HepG2 (cell line): ENCODE measurements at regions not wholly inside any gene's neighbourhood (a gene's known extent, or its start where the extent isn't known, plus 50 kb on each side); places are given as distances from the start of the nearest gene placed in this dataset.
"Not testable (repeated sequence)": the region's sequence is repeated elsewhere in the genome, so short reads cannot be mapped to it uniquely, and the experiment has no call there.

Experiments used
- CENPX ChIP-seq: sonication (generic); formaldehyde crosslinking; IDR thresholded peaks from 2 replicates; pipeline ENCODE4 v1.9.0; 2021; ENCODE audit warnings: mild to moderate bottlenecking, missing genetic modification reagents, moderate library complexity
- CHD2 ChIP-seq: IDR thresholded peaks from 2 replicates; pipeline ENCODE4 v1.6.1; 2011; ENCODE audit warnings: low read depth, low read length, improper control_type of control experiment
- EZH2 ChIP-seq: conservative IDR thresholded peaks from 2 replicates; pipeline ENCODE4 v1.6.1; 2012; ENCODE audit warnings: mild to moderate bottlenecking, low read depth, low read length, moderate library complexity
- RBM39 ChIP-seq: fragments of 200-400 bp; formaldehyde crosslinking; IDR thresholded peaks from one replicate; pipeline ENCODE4 v1.6.1; 2018; ENCODE audit warnings: antibody characterized with exemption, mild to moderate bottlenecking, low read depth, low read length; ENCODE audit not compliant: poor library complexity, severe bottlenecking
- SP140L ChIP-seq: sonication (generic); formaldehyde crosslinking; IDR thresholded peaks from 2 replicates; pipeline ENCODE4 v1.4.0; 2020; ENCODE audit warnings: missing genetic modification reagents, borderline replicate concordance
- SP4 ChIP-seq: sonication (generic); formaldehyde crosslinking; IDR thresholded peaks from 2 replicates; pipeline ENCODE4 v1.8.1; 2023; ENCODE audit warnings: mild to moderate bottlenecking, missing genetic modification reagents
- TAF1 ChIP-seq: sonication (generic); formaldehyde crosslinking; IDR thresholded peaks from 2 replicates; pipeline ENCODE4 v1.4.0; 2020; ENCODE audit warnings: missing genetic modification reagents
- ZNF549 ChIP-seq: sonication (generic); formaldehyde crosslinking; IDR thresholded peaks from 2 replicates; pipeline ENCODE4 v1.5.0; 2020; ENCODE audit warnings: missing genetic modification reagents
- TF ChIP-seq, protein P1 (sequence below): sonication (generic); formaldehyde crosslinking; IDR thresholded peaks from 2 replicates; pipeline ENCODE4 v1.5.0; 2020; ENCODE audit warnings: mild to moderate bottlenecking, missing genetic modification reagents, moderate library complexity
- TF ChIP-seq, protein P2 (sequence below): IDR thresholded peaks from 2 replicates; pipeline ENCODE4 v1.6.1; 2016; ENCODE audit warnings: low read depth, missing genetic modification reagents, missing compliant biosample characterization
- TF ChIP-seq, protein P3 (sequence below): sonication (generic); formaldehyde crosslinking; IDR thresholded peaks from 2 replicates; pipeline ENCODE4 v1.4.0; 2020; ENCODE audit warnings: missing genetic modification reagents, borderline replicate concordance

DNA sequence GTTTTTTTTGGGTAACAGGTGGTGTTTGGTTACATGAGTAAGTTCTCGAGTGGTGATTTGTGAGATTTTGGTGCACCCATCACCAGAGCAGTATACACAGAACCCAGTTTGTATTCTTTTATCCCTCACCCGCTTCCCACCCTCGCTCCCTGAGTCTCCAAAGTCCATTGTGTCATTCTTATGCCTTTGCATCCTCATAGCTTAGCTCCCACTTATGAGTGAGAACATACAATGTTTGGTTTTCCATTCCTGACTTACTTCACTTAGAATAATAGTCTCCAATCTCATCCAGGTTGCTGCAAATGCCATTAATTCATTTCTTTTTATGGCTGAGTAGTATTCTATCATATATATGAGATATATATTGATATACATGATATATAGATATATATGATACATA is 211.9 kb downstream of the BCAS1 start:
- TF ChIP-seq SP140L (CRISPR knock-in tag); CENPX (CRISPR knock-in tag); CHD2; SP4; RBM39; EZH2; ZNF549; TAF1 (CRISPR knock-in tag): not testable (repeated sequence)
- TF ChIP-seq, protein P1, sequence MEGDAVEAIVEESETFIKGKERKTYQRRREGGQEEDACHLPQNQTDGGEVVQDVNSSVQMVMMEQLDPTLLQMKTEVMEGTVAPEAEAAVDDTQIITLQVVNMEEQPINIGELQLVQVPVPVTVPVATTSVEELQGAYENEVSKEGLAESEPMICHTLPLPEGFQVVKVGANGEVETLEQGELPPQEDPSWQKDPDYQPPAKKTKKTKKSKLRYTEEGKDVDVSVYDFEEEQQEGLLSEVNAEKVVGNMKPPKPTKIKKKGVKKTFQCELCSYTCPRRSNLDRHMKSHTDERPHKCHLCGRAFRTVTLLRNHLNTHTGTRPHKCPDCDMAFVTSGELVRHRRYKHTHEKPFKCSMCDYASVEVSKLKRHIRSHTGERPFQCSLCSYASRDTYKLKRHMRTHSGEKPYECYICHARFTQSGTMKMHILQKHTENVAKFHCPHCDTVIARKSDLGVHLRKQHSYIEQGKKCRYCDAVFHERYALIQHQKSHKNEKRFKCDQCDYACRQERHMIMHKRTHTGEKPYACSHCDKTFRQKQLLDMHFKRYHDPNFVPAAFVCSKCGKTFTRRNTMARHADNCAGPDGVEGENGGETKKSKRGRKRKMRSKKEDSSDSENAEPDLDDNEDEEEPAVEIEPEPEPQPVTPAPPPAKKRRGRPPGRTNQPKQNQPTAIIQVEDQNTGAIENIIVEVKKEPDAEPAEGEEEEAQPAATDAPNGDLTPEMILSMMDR (CRISPR knock-in tag): not testable (repeated sequence)
- TF ChIP-seq, protein P2, sequence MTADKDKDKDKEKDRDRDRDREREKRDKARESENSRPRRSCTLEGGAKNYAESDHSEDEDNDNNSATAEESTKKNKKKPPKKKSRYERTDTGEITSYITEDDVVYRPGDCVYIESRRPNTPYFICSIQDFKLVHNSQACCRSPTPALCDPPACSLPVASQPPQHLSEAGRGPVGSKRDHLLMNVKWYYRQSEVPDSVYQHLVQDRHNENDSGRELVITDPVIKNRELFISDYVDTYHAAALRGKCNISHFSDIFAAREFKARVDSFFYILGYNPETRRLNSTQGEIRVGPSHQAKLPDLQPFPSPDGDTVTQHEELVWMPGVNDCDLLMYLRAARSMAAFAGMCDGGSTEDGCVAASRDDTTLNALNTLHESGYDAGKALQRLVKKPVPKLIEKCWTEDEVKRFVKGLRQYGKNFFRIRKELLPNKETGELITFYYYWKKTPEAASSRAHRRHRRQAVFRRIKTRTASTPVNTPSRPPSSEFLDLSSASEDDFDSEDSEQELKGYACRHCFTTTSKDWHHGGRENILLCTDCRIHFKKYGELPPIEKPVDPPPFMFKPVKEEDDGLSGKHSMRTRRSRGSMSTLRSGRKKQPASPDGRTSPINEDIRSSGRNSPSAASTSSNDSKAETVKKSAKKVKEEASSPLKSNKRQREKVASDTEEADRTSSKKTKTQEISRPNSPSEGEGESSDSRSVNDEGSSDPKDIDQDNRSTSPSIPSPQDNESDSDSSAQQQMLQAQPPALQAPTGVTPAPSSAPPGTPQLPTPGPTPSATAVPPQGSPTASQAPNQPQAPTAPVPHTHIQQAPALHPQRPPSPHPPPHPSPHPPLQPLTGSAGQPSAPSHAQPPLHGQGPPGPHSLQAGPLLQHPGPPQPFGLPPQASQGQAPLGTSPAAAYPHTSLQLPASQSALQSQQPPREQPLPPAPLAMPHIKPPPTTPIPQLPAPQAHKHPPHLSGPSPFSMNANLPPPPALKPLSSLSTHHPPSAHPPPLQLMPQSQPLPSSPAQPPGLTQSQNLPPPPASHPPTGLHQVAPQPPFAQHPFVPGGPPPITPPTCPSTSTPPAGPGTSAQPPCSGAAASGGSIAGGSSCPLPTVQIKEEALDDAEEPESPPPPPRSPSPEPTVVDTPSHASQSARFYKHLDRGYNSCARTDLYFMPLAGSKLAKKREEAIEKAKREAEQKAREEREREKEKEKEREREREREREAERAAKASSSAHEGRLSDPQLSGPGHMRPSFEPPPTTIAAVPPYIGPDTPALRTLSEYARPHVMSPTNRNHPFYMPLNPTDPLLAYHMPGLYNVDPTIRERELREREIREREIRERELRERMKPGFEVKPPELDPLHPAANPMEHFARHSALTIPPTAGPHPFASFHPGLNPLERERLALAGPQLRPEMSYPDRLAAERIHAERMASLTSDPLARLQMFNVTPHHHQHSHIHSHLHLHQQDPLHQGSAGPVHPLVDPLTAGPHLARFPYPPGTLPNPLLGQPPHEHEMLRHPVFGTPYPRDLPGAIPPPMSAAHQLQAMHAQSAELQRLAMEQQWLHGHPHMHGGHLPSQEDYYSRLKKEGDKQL (CRISPR knock-in tag): not testable (repeated sequence)
- TF ChIP-seq, protein P3, sequence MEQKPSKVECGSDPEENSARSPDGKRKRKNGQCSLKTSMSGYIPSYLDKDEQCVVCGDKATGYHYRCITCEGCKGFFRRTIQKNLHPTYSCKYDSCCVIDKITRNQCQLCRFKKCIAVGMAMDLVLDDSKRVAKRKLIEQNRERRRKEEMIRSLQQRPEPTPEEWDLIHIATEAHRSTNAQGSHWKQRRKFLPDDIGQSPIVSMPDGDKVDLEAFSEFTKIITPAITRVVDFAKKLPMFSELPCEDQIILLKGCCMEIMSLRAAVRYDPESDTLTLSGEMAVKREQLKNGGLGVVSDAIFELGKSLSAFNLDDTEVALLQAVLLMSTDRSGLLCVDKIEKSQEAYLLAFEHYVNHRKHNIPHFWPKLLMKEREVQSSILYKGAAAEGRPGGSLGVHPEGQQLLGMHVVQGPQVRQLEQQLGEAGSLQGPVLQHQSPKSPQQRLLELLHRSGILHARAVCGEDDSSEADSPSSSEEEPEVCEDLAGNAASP (CRISPR knock-in tag): not testable (repeated sequence)
